ENCODE measurements at regions not wholly inside any gene's neighbourhood (a gene's known extent, or its start where the extent isn't known, plus 50 kb on each side); places are given as distances from the start of the nearest gene placed in this dataset.

DNA sequence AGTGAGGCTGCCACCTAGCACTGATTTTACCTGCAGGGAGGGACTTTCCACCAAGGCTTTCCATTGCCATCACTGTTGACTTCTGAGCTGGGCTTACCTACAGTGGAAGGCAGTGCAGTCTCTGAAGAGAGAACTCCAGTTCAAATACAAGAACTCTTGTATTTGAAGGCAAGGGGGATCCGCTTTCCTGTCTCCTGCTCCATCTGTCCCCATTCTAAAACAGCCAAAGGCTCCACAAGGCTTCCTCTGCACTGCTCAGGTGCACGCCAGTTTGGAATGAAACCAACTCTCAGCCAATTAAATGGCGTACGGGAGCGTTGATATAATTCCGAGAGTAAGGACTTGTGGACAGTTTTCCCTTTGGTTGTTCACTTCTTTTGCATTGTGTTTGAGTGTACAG lies 66.0 kb upstream of the CXCL14 start:
- TF ChIP-seq POLR2A (IDR thresholded peaks at IDR 0.05) (no peak), CTCF (IDR thresholded peaks at IDR 0.05) (no peak)
